Vagina (tissue), 2 donors: ENCODE measurements at regions not wholly inside any gene's neighbourhood (a gene's known extent, or its start where the extent isn't known, plus 50 kb on each side); places are given as distances from the start of the nearest gene placed in this dataset.

Experiments used
- POLR2A ChIP-seq, 2 donors: fragments of 450-650 bp; IDR thresholded peaks; one replicate each; pipeline ENCODE4 v1.6.1; 2017; ENCODE audit warnings: antibody characterized with exemption in 2 of 2, mild to moderate bottlenecking in 2 of 2, moderate library complexity in 2 of 2
- TF ChIP-seq, protein P1 (sequence below), 3 experiments: fragments of 450-650 bp in 2 of 3; fragments of 200-600 bp in 1 of 3; sonication (generic) in 1 of 3; IDR thresholded peaks; one replicate each; pipeline ENCODE4 v1.5.1; 2017 to 2019; ENCODE audit warnings: antibody characterized with exemption in 3 of 3, mild to moderate bottlenecking in 2 of 3, moderate library complexity in 2 of 3

DNA sequence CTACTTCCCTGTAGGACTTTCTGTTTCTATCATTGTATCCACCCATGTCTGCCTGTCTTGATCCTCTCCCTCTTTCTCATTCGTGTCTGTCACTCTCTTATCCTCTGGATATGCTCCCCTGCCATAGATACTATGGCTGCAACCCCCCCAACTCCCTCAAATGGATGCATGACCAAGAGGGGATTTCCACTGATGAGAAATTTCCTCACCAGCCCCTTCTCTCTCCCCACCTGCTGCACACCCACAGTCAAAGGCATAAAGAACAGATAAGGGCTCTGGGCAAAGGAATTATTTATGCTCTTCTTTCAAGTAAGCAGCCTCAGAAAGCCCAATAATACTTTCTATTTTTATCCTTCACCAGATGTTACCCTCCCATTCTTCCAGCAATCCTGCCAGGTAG, 121.3 kb downstream of the FOXI3 start:
- TF ChIP-seq, protein P1, sequence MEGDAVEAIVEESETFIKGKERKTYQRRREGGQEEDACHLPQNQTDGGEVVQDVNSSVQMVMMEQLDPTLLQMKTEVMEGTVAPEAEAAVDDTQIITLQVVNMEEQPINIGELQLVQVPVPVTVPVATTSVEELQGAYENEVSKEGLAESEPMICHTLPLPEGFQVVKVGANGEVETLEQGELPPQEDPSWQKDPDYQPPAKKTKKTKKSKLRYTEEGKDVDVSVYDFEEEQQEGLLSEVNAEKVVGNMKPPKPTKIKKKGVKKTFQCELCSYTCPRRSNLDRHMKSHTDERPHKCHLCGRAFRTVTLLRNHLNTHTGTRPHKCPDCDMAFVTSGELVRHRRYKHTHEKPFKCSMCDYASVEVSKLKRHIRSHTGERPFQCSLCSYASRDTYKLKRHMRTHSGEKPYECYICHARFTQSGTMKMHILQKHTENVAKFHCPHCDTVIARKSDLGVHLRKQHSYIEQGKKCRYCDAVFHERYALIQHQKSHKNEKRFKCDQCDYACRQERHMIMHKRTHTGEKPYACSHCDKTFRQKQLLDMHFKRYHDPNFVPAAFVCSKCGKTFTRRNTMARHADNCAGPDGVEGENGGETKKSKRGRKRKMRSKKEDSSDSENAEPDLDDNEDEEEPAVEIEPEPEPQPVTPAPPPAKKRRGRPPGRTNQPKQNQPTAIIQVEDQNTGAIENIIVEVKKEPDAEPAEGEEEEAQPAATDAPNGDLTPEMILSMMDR (IDR thresholded peaks at IDR 0.05) = no peak
- TF ChIP-seq POLR2A (IDR thresholded peaks at IDR 0.05) = no peak
